NCI-H446 (cell line): ENCODE measurements at regions not wholly inside any gene's neighbourhood (a gene's known extent, or its start where the extent isn't known, plus 50 kb on each side); places are given as distances from the start of the nearest gene placed in this dataset.

Source experiments
- DNase-seq, 2 experiments: peaks; one replicate each; lab custom pipeline; 2025; lab: John Stamatoyannopoulos, UW

DNA sequence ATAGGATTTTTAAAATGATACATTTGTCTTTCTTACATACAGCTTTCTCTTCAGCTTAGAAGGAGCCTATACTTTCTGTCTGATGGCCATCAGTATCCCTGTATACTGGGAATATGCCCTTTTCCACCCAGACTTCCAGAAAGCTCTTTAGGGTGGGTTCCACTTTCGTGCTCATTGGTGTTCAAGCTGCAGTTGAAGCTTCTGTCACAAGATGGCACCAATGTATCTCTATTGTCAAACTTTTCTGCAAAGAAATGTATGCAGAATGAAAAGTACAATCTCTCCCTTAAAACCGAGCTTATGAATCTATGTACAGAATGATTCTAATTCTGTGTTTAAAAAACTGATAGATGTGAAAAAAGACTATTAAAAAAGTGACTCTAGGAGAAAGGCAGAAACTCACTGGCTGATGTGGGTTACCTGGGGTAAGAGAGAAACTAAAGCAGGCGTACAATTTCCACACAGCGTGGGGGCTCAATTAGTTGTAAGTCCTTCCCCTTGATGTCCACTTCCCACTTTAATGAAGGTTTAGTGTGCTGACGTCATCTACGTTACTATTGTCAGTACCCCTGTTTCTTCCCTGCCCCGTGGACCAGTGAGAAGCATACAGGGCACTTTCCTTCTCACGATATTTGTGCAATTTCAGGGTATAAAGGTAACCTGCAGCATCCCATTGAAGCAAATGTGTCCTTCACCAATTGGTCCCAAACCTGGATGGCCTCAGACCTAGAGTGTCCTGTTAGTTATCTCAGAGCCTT is 57.3 kb upstream of the TCEAL2 start:
- peak in 1 of 2 experiments; percentile 27 for DNase-seq

GRCh38 chrX:102063445-102064074 is 61.9 kb upstream of the TCEAL2 start:
- no peak for DNase-seq

- DNase-seq: no peak
Observed at GRCh38 chrX:102044496-102044895, 81.0 kb upstream of the TCEAL2 start.

DNA sequence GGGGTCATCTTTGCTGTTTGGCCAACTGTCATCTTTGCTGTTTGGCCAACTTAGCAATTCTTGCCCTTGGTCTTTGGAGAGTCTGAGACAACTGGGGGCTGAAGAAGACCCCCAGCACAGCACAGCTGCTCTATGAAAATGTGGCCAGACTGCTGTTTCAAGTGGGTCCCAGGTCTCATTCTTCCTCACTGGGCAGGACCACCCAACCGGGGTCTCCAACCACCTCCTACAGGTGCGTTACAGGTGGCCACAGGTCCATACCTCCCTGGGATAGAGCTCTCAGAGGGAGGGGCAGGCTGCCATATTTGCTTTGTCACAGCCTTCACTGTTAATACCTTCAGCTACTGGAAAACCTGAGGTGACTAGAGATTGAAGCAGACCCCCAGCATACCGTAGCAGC is 82.1 kb upstream of the TCEAL2 start:
- DNase-seq: no peak

- no peak for DNase-seq
Observed at GRCh38 chrX:102042372-102043325, 82.8 kb upstream of the TCEAL2 start.

DNA sequence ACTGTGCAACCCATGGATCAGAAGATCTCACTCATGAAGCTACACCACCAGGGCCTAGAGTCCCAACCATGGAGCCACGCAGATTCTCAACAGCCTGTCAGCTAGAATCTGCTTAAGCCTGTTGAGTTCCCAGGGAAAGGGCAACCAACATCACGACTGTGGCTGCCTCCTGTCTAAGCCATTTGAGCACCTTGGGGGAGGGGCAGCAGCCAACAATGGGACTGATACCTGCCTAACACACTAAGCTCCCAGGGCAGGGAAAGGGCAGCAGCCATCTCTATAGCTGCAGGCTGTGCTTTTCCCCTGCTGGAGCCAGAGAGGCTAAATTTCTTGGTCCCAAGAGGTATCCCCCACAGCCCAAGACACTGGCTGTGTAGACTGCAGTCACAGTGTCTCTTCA is 96.5 kb upstream of the TCEAL2 start:
- no peak for DNase-seq

GRCh38 chrX:102018208-102018607 is 86.4 kb upstream of the ZMAT1 start:
- no peak for DNase-seq

DNA sequence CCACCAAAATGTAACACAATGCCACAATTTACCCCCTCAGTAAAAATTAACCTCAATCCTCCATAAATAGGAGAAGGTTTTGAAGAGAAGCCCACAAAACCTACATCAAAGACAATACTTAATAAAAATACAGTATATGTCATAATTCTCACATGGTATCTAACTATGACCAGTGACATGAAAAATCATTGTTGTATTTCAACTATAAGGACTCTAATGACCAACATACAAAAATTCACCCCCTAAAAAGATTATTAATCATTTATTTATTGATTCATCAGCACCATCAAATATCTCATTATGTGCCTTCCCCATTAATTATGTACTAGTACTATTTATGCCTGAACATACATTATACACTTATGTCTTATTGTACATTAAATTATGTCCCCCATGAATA is 77.1 kb upstream of the ZMAT1 start:
- DNase-seq: no peak

- no peak for DNase-seq
Observed at GRCh38 chrX:101999644-102000539, 68.1 kb upstream of the ZMAT1 start.

GRCh38 chrX:101993335-101993734 is 61.5 kb upstream of the ZMAT1 start:
- no peak for DNase-seq

DNA sequence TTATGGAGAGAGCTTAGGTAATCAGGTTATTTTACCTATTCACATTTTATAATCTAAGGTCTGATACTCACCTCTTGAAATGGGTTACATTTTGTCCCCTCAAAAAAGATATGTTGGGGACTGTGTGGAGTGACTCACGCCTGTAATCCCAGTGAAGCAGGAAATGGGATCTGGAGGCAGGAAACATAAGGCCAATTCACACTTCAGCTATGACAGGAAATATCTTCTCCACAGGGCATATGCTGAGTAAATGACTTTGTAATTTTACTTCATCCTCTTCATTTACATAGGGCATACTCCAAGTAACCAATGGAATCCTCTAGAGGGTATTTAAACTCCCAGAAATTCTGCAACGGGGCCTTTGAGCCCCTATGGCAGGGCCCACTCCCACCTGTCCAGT is 54.8 kb upstream of the ZMAT1 start:
- no peak for DNase-seq
